WTC11 (cell line): ENCODE measurements at regions not wholly inside any gene's neighbourhood (a gene's known extent, or its start where the extent isn't known, plus 50 kb on each side); places are given as distances from the start of the nearest gene placed in this dataset.

Source experiments
- ATAC-seq: fragments of 200-7000 bp; cut with Tn5 transposase; 2 replicates; pipeline ENCODE4 v1.10.0; 2021; ENCODE audit warnings: mild to moderate bottlenecking, moderate library complexity
- CTCF ChIA-PET: fragments of 300-600 bp; sonication (Branson Sonifier 250); formaldehyde crosslinking; loops from one replicate; lab custom pipeline; 2021; ENCODE audit warnings: antibody characterized with exemption; lab: Charles Lee
- POLR2A ChIA-PET: fragments of 350-600 bp; sonication (Branson Sonifier 250); formaldehyde crosslinking; loops from one replicate; lab custom pipeline; 2021; ENCODE audit warnings: antibody characterized with exemption; lab: Charles Lee
- DNase-seq: peaks from one replicate; pipeline ENCODE4 v3.0.0; 2021; ENCODE audit warnings: low spot score
- H3K27ac Mint-ChIP-seq: 2 replicates; pipeline ENCODE4 v1.8.0; 2021; ENCODE audit warnings: mixed read lengths
- H3K27me3 Mint-ChIP-seq: 2 replicates; pipeline ENCODE4 v1.8.0; 2021; ENCODE audit warnings: low read depth, mild to moderate bottlenecking, moderate library complexity, mixed read lengths
- H3K36me3 Mint-ChIP-seq: 2 replicates; pipeline ENCODE4 v1.8.0; 2021; ENCODE audit warnings: mixed read lengths
- H3K4me1 Mint-ChIP-seq: 2 replicates; pipeline ENCODE4 v1.8.0; 2022; ENCODE audit warnings: mixed read lengths
- H3K4me3 Mint-ChIP-seq: 2 replicates; pipeline ENCODE4 v1.8.0; 2021; ENCODE audit warnings: mild to moderate bottlenecking, moderate library complexity, mixed read lengths
- H3K9me3 Mint-ChIP-seq: 2 replicates; pipeline ENCODE4 v1.8.0; 2021; ENCODE audit warnings: mixed read lengths
- CREB1 ChIP-seq: sonication (generic); formaldehyde crosslinking; IDR thresholded peaks from 2 replicates; pipeline ENCODE4 v1.8.0; 2023; ENCODE audit warnings: mild to moderate bottlenecking, missing genetic modification reagents
- CREM ChIP-seq: sonication (generic); formaldehyde crosslinking; IDR thresholded peaks from 2 replicates; pipeline ENCODE4 v1.8.1; 2022; ENCODE audit warnings: mild to moderate bottlenecking, missing genetic modification reagents, moderate library complexity
- ETV6 ChIP-seq: sonication (generic); formaldehyde crosslinking; IDR thresholded peaks from 2 replicates; pipeline ENCODE4 v1.8.1; 2022; ENCODE audit warnings: mild to moderate bottlenecking, missing genetic modification reagents
- GRHL2 ChIP-seq: fragments of 250-450 bp; sonication (Bioruptor Pico); IDR thresholded peaks from 2 replicates; pipeline ENCODE4 v1.8.0; 2022; ENCODE audit warnings: mild to moderate bottlenecking, moderate library complexity; ENCODE audit not compliant: insufficient replicate concordance, severe bottlenecking
- MYBL2 ChIP-seq: sonication (generic); formaldehyde crosslinking; IDR thresholded peaks from 2 replicates; pipeline ENCODE4 v1.8.1; 2023; ENCODE audit warnings: mild to moderate bottlenecking, moderate library complexity, missing genetic modification reagents
- NFATC4 ChIP-seq: fragments of 250-450 bp; sonication (Bioruptor Pico); IDR thresholded peaks from 2 replicates; pipeline ENCODE4 v1.9.0; 2021; ENCODE audit warnings: mild to moderate bottlenecking
- RELA ChIP-seq: sonication (generic); formaldehyde crosslinking; IDR thresholded peaks from 2 replicates; pipeline ENCODE4 v1.8.1; 2022; ENCODE audit warnings: missing genetic modification reagents, mild to moderate bottlenecking, borderline replicate concordance
- TEAD1 ChIP-seq: sonication (generic); formaldehyde crosslinking; IDR thresholded peaks from 2 replicates; pipeline ENCODE4 v1.8.0; 2022; ENCODE audit warnings: mild to moderate bottlenecking, missing genetic modification reagents
- ZNF232 ChIP-seq: sonication (generic); formaldehyde crosslinking; IDR thresholded peaks from 2 replicates; pipeline ENCODE4 v1.8.0; 2022; ENCODE audit warnings: mild to moderate bottlenecking, missing genetic modification reagents
- ZNF263 ChIP-seq: sonication (generic); formaldehyde crosslinking; IDR thresholded peaks from 2 replicates; pipeline ENCODE4 v1.8.1; 2022; ENCODE audit warnings: low read depth, mild to moderate bottlenecking, moderate library complexity, missing genetic modification reagents
- ZNF416 ChIP-seq: fragments of 250-450 bp; sonication (Bioruptor Pico); IDR thresholded peaks from 2 replicates; pipeline ENCODE4 v1.9.0; 2021; ENCODE audit warnings: mild to moderate bottlenecking, inconsistent platforms
- TF ChIP-seq, protein P1 (sequence below): sonication (generic); formaldehyde crosslinking; IDR thresholded peaks from 2 replicates; pipeline ENCODE4 v1.8.1; 2022; ENCODE audit warnings: missing genetic modification reagents, borderline replicate concordance
- TF ChIP-seq, protein P2 (sequence below): sonication (generic); formaldehyde crosslinking; IDR thresholded peaks from 2 replicates; pipeline ENCODE4 v1.8.0; 2023; ENCODE audit warnings: mild to moderate bottlenecking, missing genetic modification reagents
- TF ChIP-seq, protein P3 (sequence below): sonication (generic); formaldehyde crosslinking; IDR thresholded peaks from 2 replicates; pipeline ENCODE4 v1.8.0; 2023; ENCODE audit warnings: missing genetic modification reagents, mild to moderate bottlenecking, borderline replicate concordance
- TF ChIP-seq, protein P4 (sequence below): sonication (generic); formaldehyde crosslinking; conservative IDR thresholded peaks from 2 replicates; pipeline ENCODE4 v1.8.1; 2022; ENCODE audit warnings: mild to moderate bottlenecking, missing genetic modification reagents
- TF ChIP-seq, protein P5 (sequence below): sonication (generic); formaldehyde crosslinking; IDR thresholded peaks from 2 replicates; pipeline ENCODE4 v1.8.0; 2022; ENCODE audit warnings: mild to moderate bottlenecking, missing genetic modification reagents
- TF ChIP-seq, protein P6 (sequence below): fragments of 200-600 bp; IDR thresholded peaks from 2 replicates; pipeline ENCODE4 v1.8.0; 2022; ENCODE audit warnings: antibody characterized with exemption

DNA sequence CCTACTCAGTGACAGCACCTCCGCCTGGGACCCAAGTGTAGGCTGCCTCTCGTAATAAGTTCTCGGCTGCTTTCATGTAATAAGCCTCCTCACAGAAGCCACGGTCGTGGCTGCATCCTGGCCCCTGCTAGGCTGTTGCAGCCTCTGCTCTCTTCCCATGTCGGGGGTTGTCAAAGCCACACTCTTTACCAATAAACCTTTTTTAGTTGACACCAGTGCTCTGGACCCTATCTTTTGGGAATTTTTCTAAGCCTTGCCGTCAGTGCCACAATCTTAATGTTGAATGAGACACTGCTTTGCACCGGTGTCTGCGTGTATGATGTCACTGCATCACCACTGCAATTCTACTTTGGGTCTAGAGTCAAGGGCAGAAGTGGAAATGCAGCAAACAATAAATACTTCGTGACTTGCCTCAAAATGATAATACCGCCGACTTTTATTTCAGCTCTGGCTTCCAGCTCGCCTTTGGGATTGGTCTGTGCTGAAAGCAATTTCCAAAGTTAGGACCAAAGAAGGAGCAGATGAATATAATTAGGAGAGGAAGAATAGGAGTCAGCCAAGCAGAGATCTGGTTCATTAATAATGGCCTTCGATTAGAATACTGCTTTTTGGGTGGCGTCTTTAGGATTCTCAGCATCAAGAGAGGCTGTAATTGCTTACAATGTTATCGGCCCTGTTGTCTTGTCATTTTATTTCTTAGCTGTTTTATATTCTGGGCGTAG is 57.6 kb upstream of the CCN6 start (continued):
- TF ChIP-seq, protein P1, sequence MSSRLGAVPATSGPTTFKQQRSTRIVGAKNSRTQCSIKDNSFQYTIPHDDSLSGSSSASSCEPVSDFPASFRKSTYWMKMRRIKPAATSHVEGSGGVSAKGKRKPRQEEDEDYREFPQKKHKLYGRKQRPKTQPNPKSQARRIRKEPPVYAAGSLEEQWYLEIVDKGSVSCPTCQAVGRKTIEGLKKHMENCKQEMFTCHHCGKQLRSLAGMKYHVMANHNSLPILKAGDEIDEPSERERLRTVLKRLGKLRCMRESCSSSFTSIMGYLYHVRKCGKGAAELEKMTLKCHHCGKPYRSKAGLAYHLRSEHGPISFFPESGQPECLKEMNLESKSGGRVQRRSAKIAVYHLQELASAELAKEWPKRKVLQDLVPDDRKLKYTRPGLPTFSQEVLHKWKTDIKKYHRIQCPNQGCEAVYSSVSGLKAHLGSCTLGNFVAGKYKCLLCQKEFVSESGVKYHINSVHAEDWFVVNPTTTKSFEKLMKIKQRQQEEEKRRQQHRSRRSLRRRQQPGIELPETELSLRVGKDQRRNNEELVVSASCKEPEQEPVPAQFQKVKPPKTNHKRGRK: no peak
- TF ChIP-seq, protein P2, sequence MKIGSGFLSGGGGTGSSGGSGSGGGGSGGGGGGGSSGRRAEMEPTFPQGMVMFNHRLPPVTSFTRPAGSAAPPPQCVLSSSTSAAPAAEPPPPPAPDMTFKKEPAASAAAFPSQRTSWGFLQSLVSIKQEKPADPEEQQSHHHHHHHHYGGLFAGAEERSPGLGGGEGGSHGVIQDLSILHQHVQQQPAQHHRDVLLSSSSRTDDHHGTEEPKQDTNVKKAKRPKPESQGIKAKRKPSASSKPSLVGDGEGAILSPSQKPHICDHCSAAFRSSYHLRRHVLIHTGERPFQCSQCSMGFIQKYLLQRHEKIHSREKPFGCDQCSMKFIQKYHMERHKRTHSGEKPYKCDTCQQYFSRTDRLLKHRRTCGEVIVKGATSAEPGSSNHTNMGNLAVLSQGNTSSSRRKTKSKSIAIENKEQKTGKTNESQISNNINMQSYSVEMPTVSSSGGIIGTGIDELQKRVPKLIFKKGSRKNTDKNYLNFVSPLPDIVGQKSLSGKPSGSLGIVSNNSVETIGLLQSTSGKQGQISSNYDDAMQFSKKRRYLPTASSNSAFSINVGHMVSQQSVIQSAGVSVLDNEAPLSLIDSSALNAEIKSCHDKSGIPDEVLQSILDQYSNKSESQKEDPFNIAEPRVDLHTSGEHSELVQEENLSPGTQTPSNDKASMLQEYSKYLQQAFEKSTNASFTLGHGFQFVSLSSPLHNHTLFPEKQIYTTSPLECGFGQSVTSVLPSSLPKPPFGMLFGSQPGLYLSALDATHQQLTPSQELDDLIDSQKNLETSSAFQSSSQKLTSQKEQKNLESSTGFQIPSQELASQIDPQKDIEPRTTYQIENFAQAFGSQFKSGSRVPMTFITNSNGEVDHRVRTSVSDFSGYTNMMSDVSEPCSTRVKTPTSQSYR (CRISPR knock-in tag): no peak
- TF ChIP-seq CREM (CRISPR knock-in tag): no peak
- TF ChIP-seq ZNF263 (CRISPR knock-in tag): no peak
- no peak for TF ChIP-seq ZNF416 (CRISPR knock-in tag)

DNA sequence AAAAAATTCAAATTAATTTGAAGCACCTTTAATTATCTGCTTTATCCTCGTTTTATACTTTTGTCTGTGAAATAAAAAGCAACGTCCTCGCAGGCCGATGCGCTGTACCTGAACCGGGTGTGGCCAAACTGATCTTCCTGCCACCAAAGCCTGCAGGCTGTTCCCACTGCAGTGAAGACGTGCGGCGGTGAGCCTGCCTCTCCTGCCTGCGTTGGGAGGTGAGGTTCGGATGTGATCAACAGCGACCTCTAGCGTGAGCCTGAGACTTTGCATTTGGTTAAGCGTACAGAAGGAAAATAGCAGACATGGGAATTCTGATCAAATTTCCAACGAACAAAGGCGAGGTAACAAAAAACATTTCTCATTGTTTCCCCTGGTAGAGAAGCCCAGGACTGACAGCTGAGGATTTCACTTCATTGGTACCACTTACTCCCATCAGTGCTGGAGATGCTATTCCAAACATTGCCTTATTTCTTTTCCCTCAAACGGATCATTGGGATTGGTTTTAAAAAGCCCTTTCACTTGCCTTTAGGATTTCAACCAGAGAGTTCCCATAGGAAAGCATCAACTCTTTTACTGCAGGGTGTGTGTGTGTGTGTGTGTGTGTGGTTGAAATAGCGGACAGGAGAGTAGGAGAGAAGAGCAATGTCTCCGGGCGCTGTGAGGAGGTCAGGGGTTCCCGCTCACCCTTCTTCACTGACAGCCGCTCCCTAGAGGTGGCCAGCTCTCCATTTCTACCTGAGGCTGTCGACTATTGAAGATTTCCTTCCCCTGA is 56.6 kb upstream of the CCN6 start:
- ATAC-seq (peak; percentile 95), DNase-seq (peak; percentile 85)
- Mint-ChIP-seq H3K27me3 (no peaks in the 10 kb centered on the region; the same call in none of the 2 replicates), H3K27ac (no peak overlapping the region), H3K4me3 (peak overlapping the region; percentile 9; the same call in 1 of the 2 replicates)
- ChIA-PET CTCF (interaction anchor here (0.9 to 2.3 kb wide), 3 partner anchors 12 to 286 kb away, joined by 3 to 17 read pairs (median 3); no protein-coding TSS in a partner anchor), POLR2A (no interaction called here)
- TF ChIP-seq, protein P3, sequence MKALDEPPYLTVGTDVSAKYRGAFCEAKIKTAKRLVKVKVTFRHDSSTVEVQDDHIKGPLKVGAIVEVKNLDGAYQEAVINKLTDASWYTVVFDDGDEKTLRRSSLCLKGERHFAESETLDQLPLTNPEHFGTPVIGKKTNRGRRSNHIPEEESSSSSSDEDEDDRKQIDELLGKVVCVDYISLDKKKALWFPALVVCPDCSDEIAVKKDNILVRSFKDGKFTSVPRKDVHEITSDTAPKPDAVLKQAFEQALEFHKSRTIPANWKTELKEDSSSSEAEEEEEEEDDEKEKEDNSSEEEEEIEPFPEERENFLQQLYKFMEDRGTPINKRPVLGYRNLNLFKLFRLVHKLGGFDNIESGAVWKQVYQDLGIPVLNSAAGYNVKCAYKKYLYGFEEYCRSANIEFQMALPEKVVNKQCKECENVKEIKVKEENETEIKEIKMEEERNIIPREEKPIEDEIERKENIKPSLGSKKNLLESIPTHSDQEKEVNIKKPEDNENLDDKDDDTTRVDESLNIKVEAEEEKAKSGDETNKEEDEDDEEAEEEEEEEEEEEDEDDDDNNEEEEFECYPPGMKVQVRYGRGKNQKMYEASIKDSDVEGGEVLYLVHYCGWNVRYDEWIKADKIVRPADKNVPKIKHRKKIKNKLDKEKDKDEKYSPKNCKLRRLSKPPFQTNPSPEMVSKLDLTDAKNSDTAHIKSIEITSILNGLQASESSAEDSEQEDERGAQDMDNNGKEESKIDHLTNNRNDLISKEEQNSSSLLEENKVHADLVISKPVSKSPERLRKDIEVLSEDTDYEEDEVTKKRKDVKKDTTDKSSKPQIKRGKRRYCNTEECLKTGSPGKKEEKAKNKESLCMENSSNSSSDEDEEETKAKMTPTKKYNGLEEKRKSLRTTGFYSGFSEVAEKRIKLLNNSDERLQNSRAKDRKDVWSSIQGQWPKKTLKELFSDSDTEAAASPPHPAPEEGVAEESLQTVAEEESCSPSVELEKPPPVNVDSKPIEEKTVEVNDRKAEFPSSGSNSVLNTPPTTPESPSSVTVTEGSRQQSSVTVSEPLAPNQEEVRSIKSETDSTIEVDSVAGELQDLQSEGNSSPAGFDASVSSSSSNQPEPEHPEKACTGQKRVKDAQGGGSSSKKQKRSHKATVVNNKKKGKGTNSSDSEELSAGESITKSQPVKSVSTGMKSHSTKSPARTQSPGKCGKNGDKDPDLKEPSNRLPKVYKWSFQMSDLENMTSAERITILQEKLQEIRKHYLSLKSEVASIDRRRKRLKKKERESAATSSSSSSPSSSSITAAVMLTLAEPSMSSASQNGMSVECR: no peak
- TF ChIP-seq TEAD1: no peak
- TF ChIP-seq CREM (CRISPR knock-in tag): no peak
- TF ChIP-seq, protein P4, sequence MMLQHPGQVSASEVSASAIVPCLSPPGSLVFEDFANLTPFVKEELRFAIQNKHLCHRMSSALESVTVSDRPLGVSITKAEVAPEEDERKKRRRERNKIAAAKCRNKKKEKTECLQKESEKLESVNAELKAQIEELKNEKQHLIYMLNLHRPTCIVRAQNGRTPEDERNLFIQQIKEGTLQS (CRISPR knock-in tag): no peak
- TF ChIP-seq GRHL2: no peak
- TF ChIP-seq MYBL2 (CRISPR knock-in tag): no peak
- TF ChIP-seq ZNF232: 0 out of 2 replicates have a peak, but pooled peaks have one; percentile 42
- 0 out of 2 replicates have a peak, but pooled peaks have one; percentile 33 for TF ChIP-seq ETV6 (CRISPR knock-in tag)
- no peak for TF ChIP-seq CREB1
- TF ChIP-seq RELA: no peak
- TF ChIP-seq, protein P5, sequence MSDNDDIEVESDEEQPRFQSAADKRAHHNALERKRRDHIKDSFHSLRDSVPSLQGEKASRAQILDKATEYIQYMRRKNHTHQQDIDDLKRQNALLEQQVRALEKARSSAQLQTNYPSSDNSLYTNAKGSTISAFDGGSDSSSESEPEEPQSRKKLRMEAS (CRISPR knock-in tag): peak; percentile 29; the same call in 1 of the 2 replicates
- no peak for TF ChIP-seq NFATC4 (CRISPR knock-in tag)
- TF ChIP-seq, protein P6, sequence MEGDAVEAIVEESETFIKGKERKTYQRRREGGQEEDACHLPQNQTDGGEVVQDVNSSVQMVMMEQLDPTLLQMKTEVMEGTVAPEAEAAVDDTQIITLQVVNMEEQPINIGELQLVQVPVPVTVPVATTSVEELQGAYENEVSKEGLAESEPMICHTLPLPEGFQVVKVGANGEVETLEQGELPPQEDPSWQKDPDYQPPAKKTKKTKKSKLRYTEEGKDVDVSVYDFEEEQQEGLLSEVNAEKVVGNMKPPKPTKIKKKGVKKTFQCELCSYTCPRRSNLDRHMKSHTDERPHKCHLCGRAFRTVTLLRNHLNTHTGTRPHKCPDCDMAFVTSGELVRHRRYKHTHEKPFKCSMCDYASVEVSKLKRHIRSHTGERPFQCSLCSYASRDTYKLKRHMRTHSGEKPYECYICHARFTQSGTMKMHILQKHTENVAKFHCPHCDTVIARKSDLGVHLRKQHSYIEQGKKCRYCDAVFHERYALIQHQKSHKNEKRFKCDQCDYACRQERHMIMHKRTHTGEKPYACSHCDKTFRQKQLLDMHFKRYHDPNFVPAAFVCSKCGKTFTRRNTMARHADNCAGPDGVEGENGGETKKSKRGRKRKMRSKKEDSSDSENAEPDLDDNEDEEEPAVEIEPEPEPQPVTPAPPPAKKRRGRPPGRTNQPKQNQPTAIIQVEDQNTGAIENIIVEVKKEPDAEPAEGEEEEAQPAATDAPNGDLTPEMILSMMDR: peak; percentile 86
- TF ChIP-seq, all 79 proteins: peak for 4
- Mint-ChIP-seq H3K4me1 (peaks cover 19% of the 10 kb centered on the region), H3K9me3 (no peaks in the 10 kb centered on the region), H3K36me3 (no peaks in the 10 kb centered on the region)
